HPDE6-E6E7 (cell line): ENCODE measurements at regions not wholly inside any gene's neighbourhood (a gene's known extent, or its start where the extent isn't known, plus 50 kb on each side); places are given as distances from the start of the nearest gene placed in this dataset.
"Not testable (repeated sequence)": the region's sequence is repeated elsewhere in the genome, so short reads cannot be mapped to it uniquely, and the experiment has no call there.

ENCODE experiments used
- DNase-seq: peaks from one replicate; pipeline ENCODE4 v3.0.0; 2011; ENCODE audit warnings: missing footprints; ENCODE audit errors: extremely low spot score

DNA sequence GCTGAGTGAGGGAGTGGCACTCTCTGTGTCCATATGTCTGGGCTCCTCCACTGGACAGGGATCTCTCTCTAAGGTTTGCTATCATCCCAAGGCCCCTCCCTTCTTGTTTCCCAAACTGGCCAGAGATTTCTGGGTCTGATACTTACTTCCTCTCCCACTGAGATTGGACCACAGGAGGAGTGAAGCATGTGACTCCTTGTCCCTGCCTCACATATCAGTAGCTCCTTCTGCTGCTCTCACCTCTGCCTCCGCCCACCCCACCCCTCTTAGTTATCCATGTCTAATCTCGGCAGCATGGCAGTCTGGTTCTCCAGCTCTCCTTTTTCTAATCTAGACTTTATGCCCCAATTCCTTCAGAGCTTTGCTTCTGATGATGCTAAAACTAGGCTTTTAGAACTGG lies 223.1 kb downstream of the RPLP1 start:
- no peak for DNase-seq

DNA sequence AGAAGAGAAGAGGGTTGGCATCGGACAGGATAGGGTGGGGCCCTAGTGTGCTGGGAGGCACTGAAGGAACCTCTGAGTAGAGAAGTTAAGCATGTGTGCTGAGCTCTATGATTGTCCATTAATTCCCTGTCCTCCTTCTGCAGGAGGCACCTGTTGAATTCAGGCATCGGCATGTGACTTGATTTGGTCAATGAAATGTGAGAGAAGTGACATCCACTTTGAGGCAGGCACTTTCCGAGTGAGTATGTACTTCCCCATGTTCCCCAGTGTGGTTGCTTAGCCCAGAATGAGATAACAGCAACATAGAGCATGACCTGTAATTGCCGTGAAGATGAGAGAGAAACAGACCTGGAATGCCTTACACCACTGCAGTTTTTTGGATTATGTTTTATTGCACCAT lies 224.8 kb downstream of the RPLP1 start:
- DNase-seq, result no peak

DNA sequence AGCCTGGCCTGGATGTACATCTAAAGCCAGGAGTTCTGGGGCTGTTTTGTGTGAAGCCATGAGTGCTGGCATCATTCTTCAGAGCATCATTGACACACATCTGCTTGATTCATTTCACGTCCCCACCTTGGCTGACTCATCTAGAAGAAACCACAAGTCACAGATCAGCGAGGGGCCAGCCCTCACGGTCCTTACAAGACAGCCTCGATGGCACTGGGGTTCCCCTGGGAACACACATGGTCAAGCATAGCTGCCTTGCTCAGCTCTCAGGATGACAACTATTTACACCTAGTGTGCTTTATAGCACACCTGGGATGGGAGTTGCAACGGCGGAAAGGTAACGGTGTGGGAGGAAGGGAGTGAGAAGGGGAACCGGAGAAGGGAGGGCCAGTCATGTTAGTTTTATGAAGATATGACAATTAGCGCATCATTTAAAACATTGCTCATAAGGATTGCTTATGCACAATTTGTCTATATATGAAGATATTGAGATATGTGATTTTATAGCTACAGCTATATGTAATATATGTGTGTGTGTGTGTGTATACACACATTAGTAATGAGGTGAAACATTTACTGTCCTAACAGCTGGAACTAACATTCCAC lies 227.1 kb downstream of the RPLP1 start:
- DNase-seq, result no peak

DNA sequence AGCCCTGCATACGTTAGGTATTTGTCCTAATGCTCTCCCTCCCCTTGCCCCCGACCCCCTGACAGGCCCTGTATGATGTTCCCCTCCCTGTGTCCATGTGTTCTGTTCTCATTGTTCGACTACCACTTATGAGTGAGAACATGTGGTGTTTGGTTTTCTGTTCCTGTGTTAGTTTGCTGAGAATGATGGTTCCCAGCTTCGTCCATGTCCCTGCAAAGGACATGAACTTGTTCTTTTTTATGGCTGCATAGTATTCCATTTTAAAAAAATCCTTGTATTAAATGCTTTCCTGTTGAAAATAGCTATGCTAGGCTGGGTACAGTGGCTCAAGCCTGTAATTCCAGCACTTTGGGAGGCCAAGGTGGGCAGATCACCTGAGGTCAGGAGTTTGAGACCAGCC lies 232.2 kb downstream of the RPLP1 start:
- DNase-seq, result not testable (repeated sequence)

DNA sequence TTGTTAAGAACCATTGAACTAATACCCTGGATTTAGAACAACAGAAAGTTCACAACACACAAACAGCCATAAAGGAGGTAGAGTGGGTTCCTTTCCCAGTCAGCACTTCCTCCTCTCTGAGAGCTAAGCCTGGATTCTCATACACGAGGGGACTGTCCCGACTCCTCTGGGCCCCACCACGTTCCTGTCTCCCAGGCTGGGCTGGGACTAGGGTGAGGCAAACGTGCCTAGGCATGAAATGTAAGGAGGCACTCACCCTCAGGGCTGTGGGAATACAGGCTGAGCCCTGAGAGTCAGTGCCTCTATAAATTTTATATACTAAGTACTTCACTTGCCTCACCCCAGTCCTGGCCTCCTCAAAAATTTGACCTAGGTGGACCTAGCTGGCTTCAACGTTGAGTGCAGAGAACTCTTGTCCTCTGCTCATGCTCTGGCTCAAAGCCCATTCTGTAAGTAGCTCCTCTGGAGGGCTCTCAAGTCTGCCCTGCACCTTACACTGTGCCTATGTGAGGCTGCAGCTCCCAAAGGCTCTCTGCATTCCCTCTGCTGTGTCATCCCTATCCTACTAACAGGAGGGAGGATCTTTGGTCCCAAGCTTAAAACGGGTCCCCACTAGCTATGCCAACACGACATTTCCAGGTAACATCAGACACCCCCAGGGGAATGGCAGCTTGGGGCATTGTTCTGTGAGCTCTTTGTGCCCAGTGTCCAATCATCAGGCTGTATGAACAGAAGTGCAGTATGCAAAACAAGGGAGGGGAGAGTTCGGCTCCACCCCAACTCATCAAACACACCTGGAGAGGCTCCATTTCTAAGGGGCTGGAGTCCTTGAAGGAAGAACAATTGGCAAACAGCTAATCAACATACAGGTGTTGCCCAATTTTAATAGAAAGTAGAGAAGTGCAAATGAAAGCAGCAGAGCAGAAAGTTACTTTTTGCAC lies 233.2 kb downstream of the RPLP1 start:
- no peak for DNase-seq

DNA sequence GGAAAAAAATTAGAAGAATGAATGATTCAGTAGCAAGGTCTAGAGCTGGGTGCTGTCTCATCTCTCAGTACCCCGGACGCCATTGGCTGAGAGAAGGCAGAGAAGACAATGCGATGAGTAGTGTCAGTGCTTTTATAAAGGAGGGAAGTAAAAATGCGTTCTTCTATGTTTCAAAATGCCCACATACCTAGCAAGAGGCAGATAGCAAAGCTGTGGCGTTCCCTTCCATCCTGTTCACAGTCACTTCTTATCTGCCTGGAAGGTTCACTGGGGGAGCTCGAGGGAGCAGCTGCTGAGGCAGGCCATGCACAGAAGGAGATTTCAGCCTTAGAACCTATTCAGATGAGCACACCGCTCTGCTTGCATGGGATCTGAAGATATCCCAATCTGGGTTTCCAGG lies 234.0 kb downstream of the RPLP1 start:
- DNase-seq, result no peak

DNA sequence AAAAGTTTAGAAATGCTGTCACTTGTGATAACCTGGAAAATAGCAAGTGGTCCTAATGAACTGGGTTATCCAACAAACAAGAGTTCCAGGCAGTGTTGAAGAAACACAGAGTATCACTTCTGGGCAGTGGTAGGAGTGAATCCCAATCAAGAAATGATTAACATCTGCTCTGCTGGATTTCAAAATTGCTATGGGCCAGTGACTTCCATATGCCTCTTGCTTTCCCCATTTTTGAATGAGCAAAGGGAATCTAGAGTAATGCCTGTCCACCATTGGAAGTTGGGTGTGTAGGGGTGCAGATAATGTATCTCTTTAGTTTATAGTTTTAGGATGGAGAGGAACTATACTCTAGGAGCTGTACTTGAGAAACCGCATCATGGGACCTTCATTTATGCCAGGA lies 236.5 kb downstream of the RPLP1 start:
- no peak for DNase-seq

DNA sequence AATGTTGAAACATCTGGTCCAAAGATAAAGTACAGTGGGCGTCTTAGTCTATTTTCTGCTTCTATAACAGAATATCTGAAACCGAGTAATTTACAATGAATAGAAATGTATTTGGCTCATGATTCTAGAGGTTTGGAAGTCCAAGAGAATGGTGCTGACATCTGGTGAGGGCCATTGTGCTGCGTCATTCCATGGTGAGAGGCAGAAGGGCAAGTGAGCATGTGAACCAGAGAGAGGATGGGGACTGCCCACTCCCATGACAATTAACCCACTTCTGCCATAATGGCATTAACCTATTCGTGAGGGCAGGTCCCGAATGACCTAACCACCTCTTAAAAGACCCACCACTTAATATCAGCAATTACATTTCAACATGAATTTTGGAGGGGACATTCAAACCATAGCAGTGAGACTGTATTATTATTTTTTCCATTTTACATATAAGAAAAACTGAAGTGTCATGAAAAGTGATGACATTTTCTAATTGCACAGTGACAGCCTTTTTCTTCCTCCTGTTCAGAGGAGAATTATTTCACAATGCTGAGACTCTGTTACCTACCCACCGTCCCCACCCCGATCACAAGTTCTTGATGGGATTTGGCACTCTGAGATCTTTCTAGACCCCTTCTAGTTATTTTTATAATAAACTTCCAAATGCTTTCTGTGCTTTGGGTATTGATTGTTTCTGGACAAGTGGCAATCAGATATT lies 238.8 kb downstream of the RPLP1 start:
- no peak for DNase-seq

DNA sequence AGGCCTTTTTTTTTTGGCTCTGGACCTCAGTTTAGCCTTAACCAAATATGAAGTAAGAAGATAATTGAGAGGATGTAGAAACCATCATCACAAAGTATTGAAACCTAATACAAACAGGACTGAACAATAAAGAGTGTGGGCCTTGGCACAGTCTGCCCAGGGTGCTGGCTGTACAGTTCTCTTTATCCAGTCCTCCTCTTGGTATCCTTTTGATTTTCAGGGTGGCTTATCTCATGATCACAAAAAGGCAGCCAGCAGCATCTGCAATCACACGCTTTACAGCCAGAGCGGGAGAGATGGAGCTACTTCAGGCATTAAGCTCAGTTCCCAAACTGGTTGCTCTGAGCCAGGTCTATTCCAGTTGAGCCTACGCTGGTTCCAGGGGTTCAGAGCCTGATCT lies 239.7 kb downstream of the RPLP1 start:
- no peak for DNase-seq

DNA sequence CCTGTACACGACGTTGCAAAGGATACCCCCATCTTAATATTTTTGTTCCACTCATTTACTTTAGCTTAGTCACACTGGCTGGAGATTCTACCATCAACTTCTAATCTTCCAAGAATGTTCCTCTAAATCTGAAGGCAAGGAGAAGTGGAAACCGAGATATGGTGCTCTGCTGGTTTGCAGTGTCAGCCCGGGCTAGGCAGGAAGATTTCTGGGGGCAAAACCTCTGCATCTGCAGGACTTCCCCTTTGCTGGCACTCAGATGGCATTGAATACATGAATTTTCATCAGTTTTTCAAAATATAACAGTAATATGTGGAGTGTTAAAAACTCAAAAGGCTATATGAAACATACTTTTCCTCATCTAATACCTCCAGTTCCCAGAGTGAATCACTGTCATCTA lies 240.4 kb downstream of the RPLP1 start:
- DNase-seq, result no peak

DNA sequence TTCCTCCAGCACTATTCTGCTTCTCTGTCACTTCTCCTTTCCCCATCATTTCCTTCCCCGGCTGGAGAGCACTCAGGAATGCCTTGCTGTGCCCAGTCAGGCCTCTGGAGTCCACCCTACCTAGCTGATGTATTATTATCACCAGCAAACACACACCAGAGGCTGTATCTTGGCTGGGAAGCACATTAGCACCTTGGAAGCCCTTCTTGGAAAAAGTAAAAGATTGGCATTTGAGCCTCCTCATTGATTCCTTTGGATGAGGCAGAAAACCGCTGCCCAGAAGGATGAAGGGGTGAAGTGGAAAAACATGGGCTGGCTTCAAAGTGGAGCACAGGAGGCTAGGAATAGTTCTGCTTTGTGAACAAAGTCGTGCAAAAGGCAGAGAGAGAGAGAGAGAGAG lies 244.3 kb downstream of the RPLP1 start:
- DNase-seq, result no peak

DNA sequence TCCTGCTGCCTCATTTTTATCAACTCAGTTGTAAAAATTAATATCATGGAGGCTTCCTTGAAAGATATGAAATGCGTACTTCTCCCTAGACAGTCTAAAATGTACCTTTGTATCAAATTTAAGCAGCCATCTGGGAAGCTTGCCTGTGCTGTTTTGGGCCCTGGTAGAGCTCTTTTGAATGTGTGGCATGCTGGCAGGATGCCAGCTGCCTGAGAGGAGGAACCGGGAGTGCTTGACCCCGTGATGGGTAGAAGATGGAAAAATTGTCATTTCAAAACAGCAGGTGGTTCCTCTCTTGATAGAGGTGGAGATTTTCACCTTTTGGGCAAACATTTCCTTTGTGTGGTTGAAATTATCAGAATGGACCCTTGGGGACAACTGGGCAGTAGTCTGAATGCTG lies 245.3 kb downstream of the RPLP1 start:
- no peak for DNase-seq

DNA sequence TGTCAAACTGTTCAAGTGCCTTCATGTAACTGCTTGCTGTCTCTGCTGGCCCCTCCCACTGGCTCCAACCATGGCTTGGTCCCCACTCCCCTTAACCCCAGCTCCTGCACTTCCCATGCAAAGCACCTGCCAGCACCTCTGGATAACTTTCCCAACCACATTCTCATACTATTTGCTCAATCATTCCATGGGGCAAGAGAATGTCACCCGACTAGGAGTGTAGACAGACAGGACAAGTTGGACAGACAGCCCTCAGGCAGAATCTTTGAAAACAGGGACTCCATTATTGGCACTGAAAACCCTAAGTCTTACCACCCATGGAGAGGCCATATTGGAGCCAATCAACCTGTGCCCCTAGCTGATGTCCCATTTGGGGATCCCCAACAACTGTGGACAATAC lies 246.5 kb downstream of the RPLP1 start:
- no peak for DNase-seq

DNA sequence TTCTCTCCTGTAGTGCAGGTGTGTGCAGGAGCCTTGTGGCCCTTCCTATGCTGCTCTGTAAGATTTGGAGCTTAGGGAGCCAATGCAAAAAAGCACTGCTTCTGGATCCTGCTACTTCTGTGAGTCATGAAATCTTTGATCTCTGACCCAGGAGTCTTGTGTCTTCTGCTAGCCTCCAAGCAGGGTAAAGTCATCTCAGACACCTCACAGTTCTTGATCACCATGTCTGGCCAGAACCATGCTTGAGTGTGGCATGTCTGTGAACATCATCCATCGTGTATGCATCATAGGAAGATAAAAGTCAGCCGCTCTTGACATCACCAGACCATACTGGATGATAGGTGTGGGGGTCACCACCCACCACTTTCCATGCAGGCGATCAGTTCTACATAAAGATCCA lies 247.8 kb downstream of the RPLP1 start:
- DNase-seq, result no peak

DNA sequence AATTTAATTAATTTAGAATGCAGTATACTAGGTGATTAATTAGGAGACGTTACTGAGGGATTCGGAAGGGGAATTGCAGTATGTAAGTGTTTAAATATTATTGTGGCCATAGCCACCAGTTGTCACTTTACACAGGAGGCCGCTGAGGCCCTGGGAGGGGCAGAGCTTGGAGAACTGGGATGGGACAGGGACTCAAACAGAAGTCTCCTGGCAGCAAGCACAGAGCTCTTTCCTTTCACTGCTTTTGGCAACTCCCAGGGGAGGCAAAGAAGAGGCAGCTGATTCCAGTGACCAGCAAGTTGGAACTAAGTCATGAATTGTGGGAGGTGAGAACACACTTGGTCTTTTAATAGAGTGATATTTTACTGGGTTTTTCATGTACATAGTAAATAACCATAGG lies 248.6 kb downstream of the RPLP1 start:
- DNase-seq, result no peak

DNA sequence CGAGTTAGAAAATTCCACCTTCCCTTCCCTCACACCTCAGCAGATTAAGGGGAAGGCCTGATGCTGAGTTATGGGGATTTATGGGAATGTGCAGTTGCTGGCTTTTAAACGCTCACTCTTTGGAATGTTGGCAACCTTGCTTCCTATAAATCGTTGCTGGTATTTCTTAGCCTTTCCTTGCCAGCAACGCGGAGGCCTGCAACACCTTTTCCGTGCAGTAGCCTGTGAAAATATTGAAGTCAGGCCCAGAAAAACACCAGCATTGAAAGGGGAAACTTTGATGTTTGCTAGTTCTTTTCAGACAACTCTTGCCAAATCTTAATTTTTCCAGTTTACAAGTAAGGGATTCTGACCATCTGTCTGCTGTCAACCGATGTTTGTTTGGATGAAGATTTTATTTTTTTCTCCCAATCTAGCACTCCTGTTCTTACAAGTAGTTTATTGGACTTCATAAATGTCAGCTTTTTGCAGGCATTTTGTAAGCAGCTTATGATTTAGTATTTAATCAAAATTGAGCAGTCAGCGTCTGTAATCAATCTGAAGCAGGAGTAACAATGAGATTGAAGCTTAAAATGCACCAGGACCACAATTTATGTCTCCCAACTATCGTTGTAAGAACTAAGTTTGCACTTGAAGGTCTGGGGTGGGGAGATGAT lies 251.0 kb downstream of the RPLP1 start:
- DNase-seq, result no peak

DNA sequence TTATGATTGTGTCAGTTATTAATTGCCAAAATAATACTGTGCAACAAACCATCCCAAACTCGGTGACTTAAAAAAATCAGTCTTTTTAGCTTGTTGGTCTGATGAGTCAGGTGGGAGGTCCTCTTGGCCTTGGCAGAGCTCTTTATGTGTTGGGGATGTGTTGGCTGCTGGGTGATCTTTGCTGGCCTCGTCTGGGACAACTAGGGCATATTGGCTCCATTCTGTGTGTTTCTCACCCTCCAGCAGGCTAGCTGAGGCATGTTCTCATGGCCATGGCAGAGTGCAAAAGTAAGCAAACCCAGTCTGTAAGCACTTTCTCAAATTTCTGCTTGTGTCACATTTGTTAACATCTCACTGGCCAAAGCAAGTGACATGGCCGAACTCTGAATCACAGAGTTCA lies 251.6 kb downstream of the RPLP1 start:
- no peak for DNase-seq

DNA sequence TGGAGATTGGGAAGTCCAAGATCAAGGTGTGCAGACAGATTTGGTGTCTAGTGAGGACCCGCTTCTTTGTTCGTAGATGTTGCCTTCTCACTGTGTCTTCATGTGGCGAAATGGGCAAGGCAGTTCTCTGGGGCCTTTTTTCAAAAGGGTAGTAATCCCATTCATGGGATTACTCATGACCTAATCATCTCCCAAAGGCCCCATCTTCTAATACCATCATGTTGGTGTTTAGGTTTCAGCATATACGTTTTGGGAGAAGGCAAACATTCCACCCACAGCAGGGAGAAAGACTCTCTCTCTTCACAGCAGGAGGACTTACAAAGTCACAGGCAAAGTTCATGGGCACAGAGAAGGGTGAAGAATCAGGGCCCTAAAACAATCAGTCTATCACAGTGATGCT lies 252.1 kb downstream of the RPLP1 start:
- no peak for DNase-seq

DNA sequence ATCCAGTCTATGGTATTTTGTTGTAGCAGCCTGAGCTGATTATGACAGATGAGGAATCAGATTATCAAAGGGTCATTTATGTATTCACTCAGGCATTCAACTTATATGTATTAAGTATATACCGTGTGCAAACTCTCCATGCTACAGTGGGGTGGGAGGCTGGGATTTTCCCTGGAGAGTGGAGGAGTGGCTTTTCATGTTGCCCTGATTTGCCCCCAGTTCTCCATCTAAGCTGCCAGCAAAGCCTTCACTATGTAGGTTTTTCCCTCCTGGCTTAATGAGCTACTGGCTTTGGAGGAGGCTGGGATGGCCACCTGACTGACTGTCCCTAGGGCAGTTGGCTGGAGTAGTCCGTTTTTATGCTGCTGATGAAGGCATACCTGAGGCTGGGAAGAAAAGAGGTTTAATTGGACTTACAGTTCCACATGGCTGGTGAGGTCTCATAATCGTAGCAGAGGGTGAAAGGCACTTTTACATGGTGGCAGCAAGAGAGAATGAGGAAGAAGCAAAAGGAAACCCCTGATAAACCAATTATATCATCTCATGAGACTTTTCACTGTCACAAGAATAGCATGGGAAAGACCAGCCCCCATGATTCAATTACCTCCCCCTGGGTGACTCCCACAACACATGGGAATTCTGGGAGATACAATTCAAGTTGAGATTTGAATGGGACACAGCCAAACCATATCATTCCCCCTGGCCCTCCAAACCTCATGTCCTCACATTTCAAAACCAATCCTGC lies 253.9 kb downstream of the RPLP1 start:
- DNase-seq, result no peak

DNA sequence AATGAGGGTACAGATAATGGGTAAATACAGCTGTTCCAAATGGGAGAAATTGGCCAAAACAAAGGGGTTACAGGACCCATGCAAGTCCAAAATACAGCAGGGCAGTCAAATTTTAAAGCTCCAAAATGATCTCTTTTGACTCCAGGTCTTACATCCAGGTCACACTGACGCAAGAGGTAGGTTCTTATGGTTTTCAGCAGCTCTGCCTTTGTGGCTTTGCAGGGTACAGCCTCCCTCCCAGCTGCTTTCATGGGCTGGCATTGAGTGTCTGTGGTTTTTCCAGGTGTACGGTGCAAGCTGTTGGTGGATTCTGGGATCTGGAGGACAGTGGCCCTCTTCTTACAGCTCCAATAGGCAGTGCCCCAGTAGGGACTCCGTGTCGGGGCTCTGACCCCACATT lies 254.6 kb downstream of the RPLP1 start:
- DNase-seq, result not testable (repeated sequence)

DNA sequence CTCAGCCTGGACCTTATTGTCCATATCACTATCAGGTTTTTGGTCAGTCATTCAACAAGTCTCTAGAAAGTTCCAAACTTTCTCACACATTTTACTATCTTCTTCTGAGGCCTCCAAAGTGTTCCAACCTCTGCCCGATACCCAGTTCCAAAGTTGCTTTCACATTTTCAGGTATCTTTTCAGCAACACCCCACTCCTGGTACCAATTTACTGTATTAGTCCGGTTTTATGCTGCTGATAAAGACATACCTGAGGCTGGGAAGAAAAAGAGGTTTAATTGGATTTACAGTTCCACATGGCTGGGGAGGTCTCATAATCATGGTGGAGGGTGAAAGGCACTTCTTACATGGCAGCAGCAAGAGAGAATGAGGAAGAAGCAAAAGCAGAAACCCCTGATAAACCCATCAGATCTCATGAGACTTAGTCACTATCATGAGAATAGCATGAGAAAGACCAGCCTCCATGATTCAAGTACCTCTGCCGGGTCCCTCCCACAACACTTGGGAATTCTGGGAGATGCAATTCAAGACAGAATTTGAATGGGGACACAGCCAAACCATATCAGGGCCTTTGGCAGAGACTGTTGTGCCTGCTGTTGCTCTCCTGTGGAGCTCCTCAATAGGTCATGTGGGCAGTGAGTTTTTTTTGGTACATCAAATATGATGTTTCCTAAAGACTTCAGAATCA lies 256.0 kb downstream of the RPLP1 start:
- not testable (repeated sequence) for DNase-seq
